Activated CD8-positive, alpha-beta memory T cell treated with anti-CD3 and anti-CD28 coated beads, Interleukin-2, amount 50 U/mL, for 48 hours (primary cell): ENCODE measurements at regions not wholly inside any gene's neighbourhood (a gene's known extent, or its start where the extent isn't known, plus 50 kb on each side); places are given as distances from the start of the nearest gene placed in this dataset.
"Not testable (repeated sequence)": the region's sequence is repeated elsewhere in the genome, so short reads cannot be mapped to it uniquely, and the experiment has no call there.

ENCODE experiments used
- DNase-seq: peaks from one replicate; pipeline ENCODE4 v3.0.0-alpha.2; 2020

GRCh38 chr18:43751203-43751602 lies 473.9 kb upstream of the SYT4 start:
- no peak for DNase-seq

- no peak for DNase-seq
Observed at GRCh38 chr18:43751835-43752234, 474.5 kb upstream of the SYT4 start.

- DNase-seq, result no peak
Observed at GRCh38 chr18:43757273-43757672, 480.0 kb upstream of the SYT4 start.

- no peak for DNase-seq
Observed at GRCh38 chr18:43758734-43759133, 481.4 kb upstream of the SYT4 start.

GRCh38 chr18:43760010-43760409 lies 482.7 kb upstream of the SYT4 start:
- DNase-seq, result no peak

GRCh38 chr18:43772907-43773306 lies 495.6 kb upstream of the SYT4 start:
- DNase-seq, result no peak

GRCh38 chr18:43774497-43774896 lies 497.2 kb upstream of the SYT4 start:
- no peak for DNase-seq

GRCh38 chr18:43775591-43775990 lies 498.3 kb upstream of the SYT4 start:
- no peak for DNase-seq

- no peak for DNase-seq
Observed at GRCh38 chr18:43776997-43777396, 499.7 kb upstream of the SYT4 start.

GRCh38 chr18:43777636-43778304 lies 500.5 kb upstream of the SYT4 start:
- DNase-seq, result no peak

- DNase-seq, result no peak
Observed at GRCh38 chr18:43780782-43781340, 503.6 kb upstream of the SYT4 start.

- no peak for DNase-seq
Observed at GRCh38 chr18:43785158-43785557, 507.9 kb upstream of the SYT4 start.

- DNase-seq, result no peak
Observed at GRCh38 chr18:43786893-43787292, 509.6 kb upstream of the SYT4 start.

- DNase-seq, result not testable (repeated sequence)
Observed at GRCh38 chr18:43787721-43788120, 510.4 kb upstream of the SYT4 start.

- no peak for DNase-seq
Observed at GRCh38 chr18:43789234-43790000, 512.1 kb upstream of the SYT4 start.

- no peak for DNase-seq
Observed at GRCh38 chr18:43793910-43794309, 516.6 kb upstream of the SYT4 start.

GRCh38 chr18:43794363-43794762 lies 517.1 kb upstream of the SYT4 start:
- no peak for DNase-seq

GRCh38 chr18:43797347-43797746 lies 520.1 kb upstream of the SYT4 start:
- DNase-seq, result no peak

GRCh38 chr18:43800584-43800983 lies 523.3 kb upstream of the SYT4 start:
- DNase-seq, result no peak

- no peak for DNase-seq
Observed at GRCh38 chr18:43805646-43806194, 528.4 kb upstream of the SYT4 start.

GRCh38 chr18:43812627-43813026 lies 535.3 kb upstream of the SYT4 start:
- DNase-seq, result no peak

GRCh38 chr18:43819397-43819796 lies 542.1 kb upstream of the SYT4 start:
- DNase-seq, result no peak

GRCh38 chr18:43819873-43820272 lies 542.6 kb upstream of the SYT4 start:
- DNase-seq, result no peak

GRCh38 chr18:43825768-43826167 lies 548.5 kb upstream of the SYT4 start:
- DNase-seq, result no peak
